GM10266 (cell line): ENCODE measurements at regions not wholly inside any gene's neighbourhood (a gene's known extent, or its start where the extent isn't known, plus 50 kb on each side); places are given as distances from the start of the nearest gene placed in this dataset.

ENCODE experiments used
- DNase-seq: peaks from one replicate; pipeline ENCODE4 v3.0.0; 2012; ENCODE audit errors: extremely low spot score
- CTCF ChIP-seq: IDR thresholded peaks from 2 replicates; pipeline ENCODE4 v1.5.1; 2012; ENCODE audit warnings: mild to moderate bottlenecking, low read depth; ENCODE audit not compliant: control insufficient read depth, insufficient read depth; ENCODE audit errors: missing control alignments

DNA sequence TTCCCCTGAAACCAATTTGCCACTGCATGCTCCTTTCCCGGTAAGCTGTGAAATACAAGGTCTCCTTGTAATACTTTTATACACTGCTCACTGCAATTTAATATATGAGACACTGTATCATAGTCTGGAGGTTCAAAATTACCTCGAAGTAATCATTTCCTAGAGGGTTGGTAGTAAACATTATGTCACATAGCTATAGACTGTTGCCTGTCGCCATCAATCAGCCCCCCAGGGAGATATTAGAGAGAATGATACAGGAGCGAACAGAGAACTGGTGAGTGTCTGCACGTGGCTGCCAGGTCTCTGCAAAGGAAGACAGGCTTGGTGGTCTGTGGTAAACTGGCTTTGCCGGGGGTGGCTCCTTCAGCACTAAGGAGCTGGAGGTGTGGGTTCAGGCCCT is 165.5 kb upstream of the WSCD2 start:
- no peak for DNase-seq
- TF ChIP-seq CTCF = no peak

GRCh38 chr12:107967170-107967569 is 161.9 kb upstream of the WSCD2 start:
- no peak for TF ChIP-seq CTCF
- DNase-seq = no peak

DNA sequence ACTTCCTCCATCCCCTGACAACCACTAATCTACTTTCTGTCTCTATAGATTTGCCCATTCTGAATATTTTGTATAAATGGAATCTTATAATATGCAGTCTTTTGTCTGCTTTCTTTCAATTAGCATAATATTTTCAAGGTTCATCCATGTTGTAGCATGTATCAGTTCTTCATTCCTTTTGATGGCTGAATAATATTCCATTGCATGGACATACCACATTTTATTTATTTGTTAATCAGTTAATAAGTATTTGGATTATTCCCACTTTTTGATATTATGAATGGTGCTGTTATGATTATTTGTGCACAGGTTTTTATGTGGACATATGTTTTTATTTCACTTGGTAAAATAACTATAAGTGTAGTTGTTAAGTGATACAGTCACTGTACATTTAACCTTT is 155.1 kb upstream of the WSCD2 start:
- DNase-seq = no peak
- no peak for TF ChIP-seq CTCF

DNA sequence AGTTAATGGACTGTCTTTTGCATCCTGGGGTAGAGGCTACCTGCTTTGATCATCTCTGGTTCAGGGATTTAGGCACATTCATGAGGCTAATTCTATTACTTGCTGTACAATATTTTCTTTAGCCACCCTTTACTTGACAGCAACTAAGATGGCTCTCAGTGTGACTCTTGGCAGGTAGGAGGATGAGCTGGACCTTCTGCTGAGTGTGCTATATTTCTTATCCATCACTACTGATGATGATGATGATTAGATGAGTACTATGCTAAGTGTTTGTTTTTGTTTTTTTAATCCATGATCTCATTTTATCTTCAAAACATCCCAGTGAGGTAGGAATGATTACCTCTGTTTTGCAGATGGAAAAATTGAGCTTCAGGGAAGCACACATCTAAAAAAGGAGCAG is 152.8 kb upstream of the WSCD2 start:
- no peak for TF ChIP-seq CTCF
- no peak for DNase-seq

GRCh38 chr12:107978201-107978600 is 150.9 kb upstream of the WSCD2 start:
- no peak for DNase-seq
- TF ChIP-seq CTCF = no peak

GRCh38 chr12:107978641-107979040 is 150.4 kb upstream of the WSCD2 start:
- TF ChIP-seq CTCF = no peak
- no peak for DNase-seq

DNA sequence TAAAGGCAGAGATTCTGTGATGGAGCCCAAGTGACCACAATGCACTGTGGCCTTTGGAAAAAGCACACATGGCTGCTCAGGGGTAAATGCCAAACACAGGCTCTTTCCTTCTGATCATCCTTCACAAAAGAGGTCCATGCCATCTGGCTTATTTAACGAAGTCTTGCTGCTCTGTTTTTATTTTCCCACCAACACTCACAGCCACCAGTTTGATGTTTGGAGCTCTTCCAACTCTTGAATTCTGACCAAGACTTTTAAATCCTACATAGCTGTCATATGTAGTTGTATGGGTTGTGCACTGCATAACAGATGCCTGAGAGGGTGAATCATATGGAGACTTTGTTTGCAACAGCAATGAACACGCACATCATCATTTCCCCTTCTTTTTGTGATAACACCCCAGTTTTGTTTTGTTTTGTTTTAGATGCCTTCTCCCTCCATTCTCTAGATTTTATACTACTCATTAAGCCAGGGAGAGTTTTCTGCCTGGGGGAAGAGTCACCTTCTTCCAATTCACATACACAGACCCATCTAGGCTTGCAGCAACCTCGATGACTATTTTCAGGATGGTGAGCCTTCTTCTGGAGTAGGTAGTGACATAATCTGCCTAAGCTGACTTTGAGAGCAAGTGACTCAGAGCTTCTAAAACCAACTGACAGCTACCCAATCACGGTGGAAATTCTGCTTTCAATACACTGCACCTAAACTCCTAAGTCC is 145.2 kb upstream of the WSCD2 start:
- no peak for DNase-seq
- TF ChIP-seq CTCF = no peak
